ENCODE measurements at regions not wholly inside any gene's neighbourhood (a gene's known extent, or its start where the extent isn't known, plus 50 kb on each side); places are given as distances from the start of the nearest gene placed in this dataset.

GRCh38 chr7:34501156-34501555 is 156.9 kb upstream of the NPSR1 start:
- H3K4me1 Mint-ChIP-seq (ENCODE audit: unreplicated experiment), result no peaks in the 10 kb centered on the region
- peaks cover 5% of the 10 kb centered on the region for H3K9me3 Mint-ChIP-seq (ENCODE audit: unreplicated experiment)
- no peaks in the 10 kb centered on the region for H3K27me3 Mint-ChIP-seq (ENCODE audit: unreplicated experiment)
- H3K36me3 Mint-ChIP-seq (ENCODE audit: unreplicated experiment), result no peaks in the 10 kb centered on the region
- H3K4me3 Mint-ChIP-seq (ENCODE audit: unreplicated experiment), result no peak overlapping the region
- no peak overlapping the region for H3K27ac Mint-ChIP-seq (ENCODE audit: unreplicated experiment)
- DNase-seq (ENCODE audit: extremely low spot score, unreplicated experiment), result no peak
- TF ChIP-seq CTCF (IDR thresholded peaks at IDR 0.05), result no peak

- no peak for TF ChIP-seq CTCF (IDR thresholded peaks at IDR 0.05)
- H3K27ac Mint-ChIP-seq (ENCODE audit: unreplicated experiment), result no peak overlapping the region
Observed at GRCh38 chr7:34507191-34507590, 150.8 kb upstream of the NPSR1 start.

GRCh38 chr7:34523226-34523918 is 134.6 kb upstream of the NPSR1 start:
- DNase-seq (ENCODE audit: extremely low spot score, unreplicated experiment), result no peak
- Mint-ChIP-seq H3K27me3 (ENCODE audit: unreplicated experiment) (no peaks in the 10 kb centered on the region), H3K36me3 (ENCODE audit: unreplicated experiment) (no peaks in the 10 kb centered on the region), H3K4me1 (ENCODE audit: unreplicated experiment) (no peaks in the 10 kb centered on the region), H3K27ac (ENCODE audit: unreplicated experiment) (no peak overlapping the region), H3K9me3 (ENCODE audit: unreplicated experiment) (peaks cover 34% of the 10 kb centered on the region), H3K4me3 (ENCODE audit: unreplicated experiment) (no peak overlapping the region)
- TF ChIP-seq CTCF (IDR thresholded peaks at IDR 0.05), result no peak

More at GRCh38 chr7:34507191-34507590, 150.8 kb upstream of the NPSR1 start:
- Mint-ChIP-seq H3K9me3 (ENCODE audit: unreplicated experiment) (peaks cover 12% of the 10 kb centered on the region), H3K27me3 (ENCODE audit: unreplicated experiment) (no peaks in the 10 kb centered on the region), H3K4me3 (ENCODE audit: unreplicated experiment) (no peak overlapping the region), H3K36me3 (ENCODE audit: unreplicated experiment) (no peaks in the 10 kb centered on the region), H3K4me1 (ENCODE audit: unreplicated experiment) (no peaks in the 10 kb centered on the region)
- no peak for DNase-seq (ENCODE audit: extremely low spot score, unreplicated experiment)

GRCh38 chr7:34530259-34530658 is 127.8 kb upstream of the NPSR1 start:
- Mint-ChIP-seq H3K4me1 (ENCODE audit: unreplicated experiment) (no peaks in the 10 kb centered on the region), H3K36me3 (ENCODE audit: unreplicated experiment) (no peaks in the 10 kb centered on the region), H3K27ac (ENCODE audit: unreplicated experiment) (no peak overlapping the region), H3K27me3 (ENCODE audit: unreplicated experiment) (no peaks in the 10 kb centered on the region), H3K9me3 (ENCODE audit: unreplicated experiment) (peaks cover 10% of the 10 kb centered on the region), H3K4me3 (ENCODE audit: unreplicated experiment) (no peak overlapping the region)
- DNase-seq (ENCODE audit: extremely low spot score, unreplicated experiment), result no peak
- TF ChIP-seq CTCF (IDR thresholded peaks at IDR 0.05), result no peak

GRCh38 chr7:34539003-34539402 is 119.0 kb upstream of the NPSR1 start:
- DNase-seq (ENCODE audit: extremely low spot score, unreplicated experiment), result no peak
- Mint-ChIP-seq H3K4me1 (ENCODE audit: unreplicated experiment) (no peaks in the 10 kb centered on the region), H3K4me3 (ENCODE audit: unreplicated experiment) (no peak overlapping the region), H3K27ac (ENCODE audit: unreplicated experiment) (no peak overlapping the region), H3K9me3 (ENCODE audit: unreplicated experiment) (peaks cover 45% of the 10 kb centered on the region), H3K36me3 (ENCODE audit: unreplicated experiment) (no peaks in the 10 kb centered on the region), H3K27me3 (ENCODE audit: unreplicated experiment) (no peaks in the 10 kb centered on the region)
- TF ChIP-seq CTCF (IDR thresholded peaks at IDR 0.05), result no peak
